IMR-90 (cell line): ENCODE measurements at regions not wholly inside any gene's neighbourhood (a gene's known extent, or its start where the extent isn't known, plus 50 kb on each side); places are given as distances from the start of the nearest gene placed in this dataset.

Experiments
- ATAC-seq: fragments of 200-7000 bp; cut with Tn5 transposase; 2 replicates; pipeline ENCODE4 v1.9.1; 2020; ENCODE audit warnings: low read depth, mild to moderate bottlenecking, moderate library complexity
- BruUV-seq: library from RNA; stranded (reverse); fragments of 400-500 nt; replicated peaks from 2 replicates; lab custom pipeline; 2021; lab: Mats Ljungman, UMichigan
- CTCF ChIA-PET: fragments of 300-600 bp; formaldehyde crosslinking; extraction: SDS; loops from one replicate; lab custom pipeline; 2021; ENCODE audit warnings: antibody characterized with exemption; lab: Yijun Ruan, JAX
- POLR2A ChIA-PET: fragments of 300-600 bp; sonication (Branson Sonifier 250); formaldehyde crosslinking; loops from one replicate; lab custom pipeline; 2022; ENCODE audit warnings: antibody characterized with exemption; ENCODE audit not compliant: unreplicated experiment; lab: Charles Lee
- DNase-seq: peaks from one replicate; pipeline ENCODE4 v3.0.0; 2013
- H2AFZ ChIP-seq: replicated peaks from 2 replicates; pipeline ENCODE3; 2013; ENCODE audit warnings: low read length, mild to moderate bottlenecking; ENCODE audit not compliant: poor library complexity
- H2AK5ac ChIP-seq: 2 replicates; pipeline ENCODE4 v1.6.1; 2013; ENCODE audit warnings: low read depth, low read length, inconsistent platforms
- H2AK9ac ChIP-seq: replicated peaks from 2 replicates; pipeline ENCODE3; 2013; ENCODE audit warnings: mild to moderate bottlenecking, low read depth, low read length, moderate library complexity; ENCODE audit not compliant: poor library complexity
- H2BK120ac ChIP-seq: 2 replicates; pipeline ENCODE4 v1.6.1; 2013; ENCODE audit warnings: low read depth, low read length, inconsistent platforms
- H2BK15ac ChIP-seq: 3 replicates; pipeline ENCODE4 v1.6.1; 2013; ENCODE audit warnings: low read depth, low read length, inconsistent platforms
- H2BK20ac ChIP-seq: 2 replicates; pipeline ENCODE4 v1.6.1; 2013; ENCODE audit warnings: low read depth, mild to moderate bottlenecking, inconsistent platforms, low read length, moderate library complexity
- H2BK5ac ChIP-seq: 2 replicates; pipeline ENCODE4 v1.6.1; 2013; ENCODE audit warnings: mild to moderate bottlenecking, low read depth, low read length, inconsistent platforms; ENCODE audit not compliant: poor library complexity, severe bottlenecking
- H3K14ac ChIP-seq: replicated peaks from 2 replicates; pipeline ENCODE4 v1.6.1; 2013; ENCODE audit warnings: low read depth, low read length, inconsistent platforms
- H3K18ac ChIP-seq: 2 replicates; pipeline ENCODE4 v1.6.1; 2013; ENCODE audit warnings: low read depth, low read length, control low read depth
- H3K23ac ChIP-seq: 2 replicates; pipeline ENCODE4 v1.6.1; 2013; ENCODE audit warnings: low read depth, low read length, inconsistent platforms
- H3K27ac ChIP-seq: 2 replicates; pipeline ENCODE4 v1.5.1; 2013; ENCODE audit warnings: mild to moderate bottlenecking, control low read depth, low read length; ENCODE audit not compliant: insufficient read depth
- H3K27me3 ChIP-seq: 2 replicates; pipeline ENCODE4 v1.6.1; 2013; ENCODE audit warnings: low read length; ENCODE audit not compliant: control insufficient read depth, insufficient read depth
- H3K36me3 ChIP-seq: 2 replicates; pipeline ENCODE4 v1.6.1; 2013; ENCODE audit warnings: low read length, mixed read lengths; ENCODE audit not compliant: control insufficient read depth, insufficient read depth
- H3K4ac ChIP-seq: 2 replicates; pipeline ENCODE4 v1.6.1; 2013; ENCODE audit warnings: low read depth, low read length, inconsistent platforms
- H3K4me1 ChIP-seq: 2 replicates; pipeline ENCODE4 v1.6.1; 2013; ENCODE audit warnings: low read length, mixed read lengths; ENCODE audit not compliant: control insufficient read depth, insufficient read depth
- H3K4me2 ChIP-seq: 2 replicates; pipeline ENCODE4 v1.6.1; 2013; ENCODE audit warnings: low read depth, mild to moderate bottlenecking, control low read depth, low read length, moderate library complexity
- H3K4me3 ChIP-seq: 2 replicates; pipeline ENCODE4 v1.5.1; 2013; ENCODE audit warnings: low read depth, mild to moderate bottlenecking, control low read depth, low read length, moderate library complexity; ENCODE audit not compliant: insufficient read depth
- H3K56ac ChIP-seq: 2 replicates; pipeline ENCODE4 v1.6.1; 2013; ENCODE audit warnings: low read length, inconsistent platforms; ENCODE audit not compliant: insufficient read depth; ENCODE audit errors: extremely low read depth
- H3K79me1 ChIP-seq, 2 experiments: 2 replicates each; pipeline ENCODE4 v1.6.1; 2013; ENCODE audit warnings: low read length in 2 of 2, inconsistent platforms in 1 of 2, low read depth in 1 of 2
- H3K9ac ChIP-seq: 2 replicates; pipeline ENCODE4 v1.6.1; 2013; ENCODE audit warnings: low read depth, low read length, control low read depth
- H3K9me1 ChIP-seq: 2 replicates; pipeline ENCODE4 v1.6.1; 2013; ENCODE audit warnings: low read length, inconsistent platforms; ENCODE audit not compliant: insufficient read depth
- H3K9me3 ChIP-seq: 2 replicates; pipeline ENCODE4 v1.6.1; 2013; ENCODE audit warnings: low read length; ENCODE audit not compliant: control insufficient read depth, insufficient read depth
- H4K20me1 ChIP-seq: 2 replicates; pipeline ENCODE4 v1.6.1; 2013; ENCODE audit warnings: low read length, inconsistent platforms; ENCODE audit not compliant: insufficient read depth
- H4K5ac ChIP-seq: 2 replicates; pipeline ENCODE4 v1.6.1; 2013; ENCODE audit warnings: mild to moderate bottlenecking, low read depth, low read length, control low read depth
- H4K8ac ChIP-seq, 2 experiments: 2 replicates each; pipeline ENCODE4 v1.6.1; 2013; ENCODE audit warnings: low read depth in 2 of 2, low read length in 2 of 2, control low read depth in 1 of 2, inconsistent platforms in 1 of 2
- H4K91ac ChIP-seq: 2 replicates; pipeline ENCODE4 v1.6.1; 2013; ENCODE audit warnings: low read depth, low read length, inconsistent platforms; ENCODE audit not compliant: insufficient read depth
- CEBPB ChIP-seq: IDR thresholded peaks from 2 replicates; pipeline ENCODE4 v1.6.1; 2012; ENCODE audit warnings: low read depth, low read length, improper control_type of control experiment
- CHD1 ChIP-seq: IDR thresholded peaks from 2 replicates; pipeline ENCODE4 v1.6.1; 2012; ENCODE audit warnings: low read depth, low read length, improper control_type of control experiment
- FOS ChIP-seq: fragments of 150-350 bp; IDR thresholded peaks from 2 replicates; pipeline ENCODE4 v1.6.1; 2016; ENCODE audit warnings: low read depth, low read length
- MAFK ChIP-seq: IDR thresholded peaks from 2 replicates; pipeline ENCODE4 v1.6.1; 2012; ENCODE audit warnings: low read depth, low read length, improper control_type of control experiment
- NFE2L2 ChIP-seq: fragments of 150-350 bp; IDR thresholded peaks from 2 replicates; pipeline ENCODE4 v1.6.1; 2016; ENCODE audit warnings: low read depth, mild to moderate bottlenecking, low read length
- POLR2A ChIP-seq: IDR thresholded peaks from 2 replicates; pipeline ENCODE4 v1.6.1; 2012; ENCODE audit warnings: mild to moderate bottlenecking, low read depth, low read length
- RAD21 ChIP-seq: IDR thresholded peaks from 2 replicates; pipeline ENCODE4 v1.6.1; 2012; ENCODE audit warnings: low read length, improper control_type of control experiment
- RCOR1 ChIP-seq: IDR thresholded peaks from 2 replicates; pipeline ENCODE4 v1.6.1; 2012; ENCODE audit warnings: mild to moderate bottlenecking, low read length, improper control_type of control experiment; ENCODE audit not compliant: insufficient replicate concordance
- RFX5 ChIP-seq: IDR thresholded peaks from 2 replicates; pipeline ENCODE4 v1.8.0; 2012; ENCODE audit warnings: low read depth, mild to moderate bottlenecking, low read length, moderate library complexity
- WGBS, 2 experiments: methylation state at CpG; one replicate each; pipeline versions ENCODE4 v1.1.5 to v1.1.7; 2013; ENCODE audit warnings: missing lambda C conversion rate in 2 of 2; ENCODE audit not compliant: insufficient read length in 1 of 2; ENCODE audit errors: extremely low coverage in 2 of 2; 5-methylcytosine and 5-hydroxymethylcytosine counted together
- dilution Hi-C: fragments of 300-500 bp; cut with HindIII; formaldehyde crosslinking; loops from one replicate; pipeline ENCODE4 v1.14.3; 2018; ENCODE audit warnings: low sequenced_read_pairs; ENCODE audit not compliant: unreplicated experiment
- in situ Hi-C: fragments of 300-500 bp; cut with MboI; formaldehyde crosslinking; loops from 3 replicates; pipeline ENCODE4 v1.14.3; 2019; ENCODE audit warnings: low sequenced_read_pairs, inconsistent platforms, mixed read lengths
- intact Hi-C: fragments of 100-400 bp; cut with micrococcal nuclease; formaldehyde crosslinking; loops from 2 replicates; pipeline ENCODE4 v1.10.0; 2022
- TF ChIP-seq, protein P1 (sequence below): conservative IDR thresholded peaks from 2 replicates; pipeline ENCODE4 v1.5.1; 2012; ENCODE audit warnings: mild to moderate bottlenecking, low read depth, low read length, improper control_type of control experiment
- TF ChIP-seq, protein P2 (sequence below): fragments of 150-350 bp; IDR thresholded peaks from 2 replicates; pipeline ENCODE4 v1.6.1; 2016; ENCODE audit warnings: low read depth, mild to moderate bottlenecking, low read length, moderate library complexity, borderline replicate concordance
- TF ChIP-seq, protein P3 (sequence below): fragments of 150-350 bp; IDR thresholded peaks from 2 replicates; pipeline ENCODE4 v1.6.1; 2017; ENCODE audit warnings: mild to moderate bottlenecking, antibody characterized with exemption, low read length, low read depth

DNA sequence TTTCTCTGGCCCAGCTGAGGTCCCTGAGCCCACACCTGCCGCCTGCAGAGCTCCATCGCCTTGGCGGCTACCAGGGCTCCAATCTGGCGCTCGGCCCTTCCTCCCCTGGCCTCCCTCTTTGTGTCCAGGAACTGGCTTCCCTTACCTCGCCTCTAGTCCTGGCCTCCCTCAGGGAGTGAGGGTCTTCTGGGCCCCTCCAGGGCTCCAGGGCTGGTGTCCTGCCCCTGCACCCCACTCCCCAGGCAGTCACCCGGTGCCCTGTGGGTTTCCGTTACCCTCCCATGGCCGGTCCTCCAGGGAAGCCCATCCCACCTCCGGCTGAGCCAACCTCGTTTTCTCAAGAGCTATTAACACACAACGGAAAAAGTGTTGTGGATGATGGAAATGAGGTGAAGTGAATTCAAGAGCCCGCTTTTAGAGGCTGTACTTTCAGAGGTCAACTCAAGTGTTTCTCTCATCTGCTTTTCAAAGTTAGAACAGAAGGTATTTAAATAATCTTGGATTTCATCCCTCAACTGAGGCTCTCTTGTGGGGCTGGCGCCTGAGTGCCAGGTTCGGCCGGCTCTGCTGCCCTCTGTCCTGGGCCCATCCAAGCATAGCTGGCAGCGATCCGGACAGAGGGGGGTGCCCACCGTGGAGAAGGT, 131.9 kb downstream of the ASB1 start:
- H3K4me3 ChIP-seq, result no peak overlapping the region
- no peak overlapping the region for H2AK5ac ChIP-seq
- WGBS, 2 experiments, result 92% methylated on average over 5 of the region's 19 CpGs; no CpG with 5 or more reads in 1 of the 2 experiments
- ChIA-PET POLR2A (no interaction called here), CTCF (no interaction called here)
- ATAC-seq (no peak), DNase-seq (no peak)
- H3K56ac ChIP-seq, result no peak overlapping the region
- H3K4me1 ChIP-seq, result no peaks in the 10 kb centered on the region; the same call in 1 of the 2 replicates
- no peak overlapping the region for H3K18ac ChIP-seq
- H4K8ac ChIP-seq, result no peak overlapping the region
- no peak overlapping the region for H2AFZ ChIP-seq
- H3K79me1 ChIP-seq, result no peaks in the 10 kb centered on the region
- dilution Hi-C loops (no loop called here), in situ Hi-C loops (no loop called here), intact Hi-C loops (no loop called here)
- H3K4ac ChIP-seq, result no peak overlapping the region
- no peak for TF ChIP-seq POLR2A
- TF ChIP-seq, protein P1, sequence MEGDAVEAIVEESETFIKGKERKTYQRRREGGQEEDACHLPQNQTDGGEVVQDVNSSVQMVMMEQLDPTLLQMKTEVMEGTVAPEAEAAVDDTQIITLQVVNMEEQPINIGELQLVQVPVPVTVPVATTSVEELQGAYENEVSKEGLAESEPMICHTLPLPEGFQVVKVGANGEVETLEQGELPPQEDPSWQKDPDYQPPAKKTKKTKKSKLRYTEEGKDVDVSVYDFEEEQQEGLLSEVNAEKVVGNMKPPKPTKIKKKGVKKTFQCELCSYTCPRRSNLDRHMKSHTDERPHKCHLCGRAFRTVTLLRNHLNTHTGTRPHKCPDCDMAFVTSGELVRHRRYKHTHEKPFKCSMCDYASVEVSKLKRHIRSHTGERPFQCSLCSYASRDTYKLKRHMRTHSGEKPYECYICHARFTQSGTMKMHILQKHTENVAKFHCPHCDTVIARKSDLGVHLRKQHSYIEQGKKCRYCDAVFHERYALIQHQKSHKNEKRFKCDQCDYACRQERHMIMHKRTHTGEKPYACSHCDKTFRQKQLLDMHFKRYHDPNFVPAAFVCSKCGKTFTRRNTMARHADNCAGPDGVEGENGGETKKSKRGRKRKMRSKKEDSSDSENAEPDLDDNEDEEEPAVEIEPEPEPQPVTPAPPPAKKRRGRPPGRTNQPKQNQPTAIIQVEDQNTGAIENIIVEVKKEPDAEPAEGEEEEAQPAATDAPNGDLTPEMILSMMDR, result no peak
- no peak for TF ChIP-seq CEBPB
- TF ChIP-seq RAD21, result no peak
- TF ChIP-seq RCOR1, result no peak
- TF ChIP-seq MAFK, result no peak
- no peak for TF ChIP-seq RFX5
- TF ChIP-seq, protein P2, sequence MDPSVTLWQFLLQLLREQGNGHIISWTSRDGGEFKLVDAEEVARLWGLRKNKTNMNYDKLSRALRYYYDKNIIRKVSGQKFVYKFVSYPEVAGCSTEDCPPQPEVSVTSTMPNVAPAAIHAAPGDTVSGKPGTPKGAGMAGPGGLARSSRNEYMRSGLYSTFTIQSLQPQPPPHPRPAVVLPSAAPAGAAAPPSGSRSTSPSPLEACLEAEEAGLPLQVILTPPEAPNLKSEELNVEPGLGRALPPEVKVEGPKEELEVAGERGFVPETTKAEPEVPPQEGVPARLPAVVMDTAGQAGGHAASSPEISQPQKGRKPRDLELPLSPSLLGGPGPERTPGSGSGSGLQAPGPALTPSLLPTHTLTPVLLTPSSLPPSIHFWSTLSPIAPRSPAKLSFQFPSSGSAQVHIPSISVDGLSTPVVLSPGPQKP, result no peak
- no peak for TF ChIP-seq CHD1
- TF ChIP-seq FOS, result no peak
- TF ChIP-seq NFE2L2, result no peak
- TF ChIP-seq, protein P3, sequence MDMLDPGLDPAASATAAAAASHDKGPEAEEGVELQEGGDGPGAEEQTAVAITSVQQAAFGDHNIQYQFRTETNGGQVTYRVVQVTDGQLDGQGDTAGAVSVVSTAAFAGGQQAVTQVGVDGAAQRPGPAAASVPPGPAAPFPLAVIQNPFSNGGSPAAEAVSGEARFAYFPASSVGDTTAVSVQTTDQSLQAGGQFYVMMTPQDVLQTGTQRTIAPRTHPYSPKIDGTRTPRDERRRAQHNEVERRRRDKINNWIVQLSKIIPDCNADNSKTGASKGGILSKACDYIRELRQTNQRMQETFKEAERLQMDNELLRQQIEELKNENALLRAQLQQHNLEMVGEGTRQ, result no peak
- H4K91ac ChIP-seq, result no peak overlapping the region
- no peak overlapping the region for H4K5ac ChIP-seq
- no peaks in the 10 kb centered on the region for H4K20me1 ChIP-seq
- H3K4me2 ChIP-seq, result no peak overlapping the region
- no TSS peak for BruUV-seq
- H2BK15ac ChIP-seq, result no peak overlapping the region
- H3K23ac ChIP-seq, result no peak overlapping the region
- H3K9ac ChIP-seq, result no peak overlapping the region
- no peak overlapping the region for H3K27ac ChIP-seq
- no peak overlapping the region for H3K14ac ChIP-seq
- no peak overlapping the region for H2BK20ac ChIP-seq
- H2AK9ac ChIP-seq, result no peak overlapping the region
- H3K27me3 ChIP-seq, result peaks cover 9% of the 10 kb centered on the region
- no peaks in the 10 kb centered on the region for H3K9me3 ChIP-seq
- no peaks in the 10 kb centered on the region for H3K36me3 ChIP-seq
- no peaks in the 10 kb centered on the region; the same call in 1 of the 2 replicates for H3K9me1 ChIP-seq
- H2BK5ac ChIP-seq, result no peak overlapping the region
- H2BK120ac ChIP-seq, result no peak overlapping the region
